ENCODE measurements at regions not wholly inside any gene's neighbourhood (a gene's known extent, or its start where the extent isn't known, plus 50 kb on each side); places are given as distances from the start of the nearest gene placed in this dataset.

DNA sequence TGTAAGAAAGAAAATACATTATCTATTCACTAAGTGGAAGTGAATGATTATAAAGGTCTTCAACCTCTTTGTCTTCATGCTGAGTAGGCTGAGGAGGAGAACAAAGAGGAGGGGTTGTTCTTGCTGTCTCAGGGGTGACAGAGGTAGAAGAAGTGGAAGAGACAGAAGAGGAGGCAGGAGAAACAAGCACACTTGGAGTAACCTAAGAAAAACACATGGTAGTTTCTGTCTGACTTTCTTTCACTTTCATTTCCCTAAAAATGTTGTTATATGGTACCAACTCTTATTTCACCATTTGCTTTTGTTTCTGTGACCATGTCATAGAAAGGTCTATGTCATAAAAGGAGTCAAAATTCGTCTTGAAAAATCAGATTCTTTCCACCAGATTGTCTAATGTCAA is 696.6 kb upstream of the BRINP3 start:
- Histone ChIP-seq H3K4me3 (ENCODE audit: low read length) (no peak overlapping the region), H3K27ac (ENCODE audit: low read depth, low read length) (no peak overlapping the region), H3F3A (ENCODE audit: control insufficient read depth, insufficient read depth) (no peaks in the 10 kb centered on the region), H3K9me2 (replicated peaks; ENCODE audit: control insufficient read depth, low read length) (no peaks in the 10 kb centered on the region), H3K79me2 (ENCODE audit: control insufficient read depth, low read length) (no peaks in the 10 kb centered on the region), H3K36me3 (ENCODE audit: control insufficient read depth, low read length) (no peaks in the 10 kb centered on the region), H3K27me3 (ENCODE audit: control insufficient read depth, low read length) (no peaks in the 10 kb centered on the region), H3K9me3 (ENCODE audit: control insufficient read depth, insufficient read depth, low read length) (no peaks in the 10 kb centered on the region), H4K20me1 (ENCODE audit: control insufficient read depth, insufficient read depth, low read depth, low read length) (no peaks in the 10 kb centered on the region), H3K4me1 (ENCODE audit: control insufficient read depth, low read length) (peaks cover 5% of the 10 kb centered on the region; the same call in 1 of the 2 replicates), H3K4me2 (ENCODE audit: low read length) (no peak overlapping the region)
- TF ChIP-seq, protein P1, sequence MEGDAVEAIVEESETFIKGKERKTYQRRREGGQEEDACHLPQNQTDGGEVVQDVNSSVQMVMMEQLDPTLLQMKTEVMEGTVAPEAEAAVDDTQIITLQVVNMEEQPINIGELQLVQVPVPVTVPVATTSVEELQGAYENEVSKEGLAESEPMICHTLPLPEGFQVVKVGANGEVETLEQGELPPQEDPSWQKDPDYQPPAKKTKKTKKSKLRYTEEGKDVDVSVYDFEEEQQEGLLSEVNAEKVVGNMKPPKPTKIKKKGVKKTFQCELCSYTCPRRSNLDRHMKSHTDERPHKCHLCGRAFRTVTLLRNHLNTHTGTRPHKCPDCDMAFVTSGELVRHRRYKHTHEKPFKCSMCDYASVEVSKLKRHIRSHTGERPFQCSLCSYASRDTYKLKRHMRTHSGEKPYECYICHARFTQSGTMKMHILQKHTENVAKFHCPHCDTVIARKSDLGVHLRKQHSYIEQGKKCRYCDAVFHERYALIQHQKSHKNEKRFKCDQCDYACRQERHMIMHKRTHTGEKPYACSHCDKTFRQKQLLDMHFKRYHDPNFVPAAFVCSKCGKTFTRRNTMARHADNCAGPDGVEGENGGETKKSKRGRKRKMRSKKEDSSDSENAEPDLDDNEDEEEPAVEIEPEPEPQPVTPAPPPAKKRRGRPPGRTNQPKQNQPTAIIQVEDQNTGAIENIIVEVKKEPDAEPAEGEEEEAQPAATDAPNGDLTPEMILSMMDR (IDR thresholded peaks at IDR 0.05; ENCODE audit: low read depth, low read length, poor library complexity, severe bottlenecking): no peak
- TF ChIP-seq EZH2phosphoT487 (IDR thresholded peaks at IDR 0.05; ENCODE audit: borderline replicate concordance, low read length): no peak

- Histone ChIP-seq H3K36me3 (ENCODE audit: control insufficient read depth, low read length) (no peaks in the 10 kb centered on the region), H4K20me1 (ENCODE audit: control insufficient read depth, insufficient read depth, low read depth, low read length) (no peaks in the 10 kb centered on the region), H3K79me2 (ENCODE audit: control insufficient read depth, low read length) (no peaks in the 10 kb centered on the region), H3K9me2 (replicated peaks; ENCODE audit: control insufficient read depth, low read length) (no peaks in the 10 kb centered on the region), H3K4me1 (ENCODE audit: control insufficient read depth, low read length) (peaks cover 5% of the 10 kb centered on the region; the same call in 1 of the 2 replicates), H3K4me3 (ENCODE audit: low read length) (no peak overlapping the region), H3K9me3 (ENCODE audit: control insufficient read depth, insufficient read depth, low read length) (no peaks in the 10 kb centered on the region), H3K27ac (ENCODE audit: low read depth, low read length) (no peak overlapping the region), H3K27me3 (ENCODE audit: control insufficient read depth, low read length) (no peaks in the 10 kb centered on the region), H3K4me2 (ENCODE audit: low read length) (no peak overlapping the region), H3F3A (ENCODE audit: control insufficient read depth, insufficient read depth) (no peaks in the 10 kb centered on the region)
- TF ChIP-seq EZH2phosphoT487 (IDR thresholded peaks at IDR 0.05; ENCODE audit: borderline replicate concordance, low read length): no peak
- TF ChIP-seq, protein P1 (IDR thresholded peaks at IDR 0.05; ENCODE audit: low read depth, low read length, poor library complexity, severe bottlenecking): no peak
Observed at GRCh38 chr1:191176131-191176530, 698.5 kb upstream of the BRINP3 start.

- no peak overlapping the region for H3K4me2 ChIP-seq (ENCODE audit: low read length)
- no peaks in the 10 kb centered on the region for H4K20me1 ChIP-seq (ENCODE audit: control insufficient read depth, insufficient read depth, low read depth, low read length)
- TF ChIP-seq, protein P1 (IDR thresholded peaks at IDR 0.05; ENCODE audit: low read depth, low read length, poor library complexity, severe bottlenecking): no peak
- no peak for TF ChIP-seq EZH2phosphoT487 (IDR thresholded peaks at IDR 0.05; ENCODE audit: borderline replicate concordance, low read length)
- no peaks in the 10 kb centered on the region for H3F3A ChIP-seq (ENCODE audit: control insufficient read depth, insufficient read depth)
- H3K27me3 ChIP-seq (ENCODE audit: control insufficient read depth, low read length): no peaks in the 10 kb centered on the region
- no peaks in the 10 kb centered on the region for H3K9me2 ChIP-seq (replicated peaks; ENCODE audit: control insufficient read depth, low read length)
- H3K27ac ChIP-seq (ENCODE audit: low read depth, low read length): no peak overlapping the region
- no peaks in the 10 kb centered on the region for H3K36me3 ChIP-seq (ENCODE audit: control insufficient read depth, low read length)
- no peak overlapping the region for H3K4me3 ChIP-seq (ENCODE audit: low read length)
- no peaks in the 10 kb centered on the region for H3K4me1 ChIP-seq (ENCODE audit: control insufficient read depth, low read length)
- no peaks in the 10 kb centered on the region for H3K79me2 ChIP-seq (ENCODE audit: control insufficient read depth, low read length)
- no peaks in the 10 kb centered on the region for H3K9me3 ChIP-seq (ENCODE audit: control insufficient read depth, insufficient read depth, low read length)
Observed at GRCh38 chr1:191206513-191207207, 729.0 kb upstream of the BRINP3 start.
